ENCODE measurements at regions not wholly inside any gene's neighbourhood (a gene's known extent, or its start where the extent isn't known, plus 50 kb on each side); places are given as distances from the start of the nearest gene placed in this dataset.

DNA sequence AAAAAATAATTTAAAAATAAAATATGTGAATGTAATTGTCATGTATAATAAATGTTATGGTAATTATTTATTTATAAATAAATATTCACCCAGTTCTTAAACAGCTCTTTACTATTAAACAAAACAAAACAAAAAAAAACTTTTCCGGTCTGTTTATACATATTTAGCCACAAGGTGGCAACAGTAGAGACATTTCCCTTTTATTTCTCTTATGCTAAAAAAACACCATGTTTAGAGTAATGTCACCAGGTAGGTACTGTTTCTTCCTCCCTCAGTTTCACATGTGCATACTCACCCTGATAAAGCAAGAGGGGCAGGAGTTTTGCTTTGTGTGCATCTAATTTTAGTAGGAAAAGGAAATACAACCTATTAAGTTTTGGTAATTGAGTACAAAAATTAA is 610.4 kb upstream of the IMPG1 start:
- DNase-seq (ENCODE audit: extremely low read depth, insufficient read length) = no peak
- Histone ChIP-seq H3K4me3 (replicated peaks; ENCODE audit: low read depth, low read length) (no peak overlapping the region), H3K27me3 (replicated peaks; ENCODE audit: control insufficient read depth, insufficient read depth, low read length) (no peaks in the 10 kb centered on the region), H3K36me3 (ENCODE audit: control insufficient read depth, insufficient read depth, low read length) (no peaks in the 10 kb centered on the region)
- TF ChIP-seq, protein P1, sequence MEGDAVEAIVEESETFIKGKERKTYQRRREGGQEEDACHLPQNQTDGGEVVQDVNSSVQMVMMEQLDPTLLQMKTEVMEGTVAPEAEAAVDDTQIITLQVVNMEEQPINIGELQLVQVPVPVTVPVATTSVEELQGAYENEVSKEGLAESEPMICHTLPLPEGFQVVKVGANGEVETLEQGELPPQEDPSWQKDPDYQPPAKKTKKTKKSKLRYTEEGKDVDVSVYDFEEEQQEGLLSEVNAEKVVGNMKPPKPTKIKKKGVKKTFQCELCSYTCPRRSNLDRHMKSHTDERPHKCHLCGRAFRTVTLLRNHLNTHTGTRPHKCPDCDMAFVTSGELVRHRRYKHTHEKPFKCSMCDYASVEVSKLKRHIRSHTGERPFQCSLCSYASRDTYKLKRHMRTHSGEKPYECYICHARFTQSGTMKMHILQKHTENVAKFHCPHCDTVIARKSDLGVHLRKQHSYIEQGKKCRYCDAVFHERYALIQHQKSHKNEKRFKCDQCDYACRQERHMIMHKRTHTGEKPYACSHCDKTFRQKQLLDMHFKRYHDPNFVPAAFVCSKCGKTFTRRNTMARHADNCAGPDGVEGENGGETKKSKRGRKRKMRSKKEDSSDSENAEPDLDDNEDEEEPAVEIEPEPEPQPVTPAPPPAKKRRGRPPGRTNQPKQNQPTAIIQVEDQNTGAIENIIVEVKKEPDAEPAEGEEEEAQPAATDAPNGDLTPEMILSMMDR (IDR thresholded peaks at IDR 0.05; ENCODE audit: insufficient read depth, low read length, poor library complexity, severe bottlenecking) = peak; percentile 32

DNA sequence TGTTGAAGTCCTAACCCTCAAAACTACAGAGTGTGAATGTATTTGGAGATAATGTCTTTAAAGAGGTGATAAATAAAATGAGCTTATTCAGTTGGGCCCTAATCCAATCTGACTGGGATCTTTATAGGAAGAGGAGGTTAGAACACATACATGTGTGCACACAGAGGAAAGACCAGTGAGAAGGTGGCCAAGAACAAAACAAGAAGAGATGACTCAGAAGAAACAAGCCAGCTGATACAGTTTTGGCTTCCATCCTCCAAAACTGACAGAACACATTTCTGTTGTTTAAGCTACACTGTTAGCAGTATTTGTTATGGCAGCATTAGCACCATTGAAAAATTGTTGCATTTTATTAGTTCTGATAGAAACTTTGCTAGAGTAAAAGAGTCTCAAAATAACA is 609.3 kb upstream of the IMPG1 start:
- Histone ChIP-seq H3K4me3 (replicated peaks; ENCODE audit: low read depth, low read length) (no peak overlapping the region), H3K27me3 (replicated peaks; ENCODE audit: control insufficient read depth, insufficient read depth, low read length) (no peaks in the 10 kb centered on the region), H3K36me3 (ENCODE audit: control insufficient read depth, insufficient read depth, low read length) (no peaks in the 10 kb centered on the region)
- TF ChIP-seq, protein P1 (IDR thresholded peaks at IDR 0.05; ENCODE audit: insufficient read depth, low read length, poor library complexity, severe bottlenecking) = no peak
- no peak for DNase-seq (ENCODE audit: extremely low read depth, insufficient read length)

DNA sequence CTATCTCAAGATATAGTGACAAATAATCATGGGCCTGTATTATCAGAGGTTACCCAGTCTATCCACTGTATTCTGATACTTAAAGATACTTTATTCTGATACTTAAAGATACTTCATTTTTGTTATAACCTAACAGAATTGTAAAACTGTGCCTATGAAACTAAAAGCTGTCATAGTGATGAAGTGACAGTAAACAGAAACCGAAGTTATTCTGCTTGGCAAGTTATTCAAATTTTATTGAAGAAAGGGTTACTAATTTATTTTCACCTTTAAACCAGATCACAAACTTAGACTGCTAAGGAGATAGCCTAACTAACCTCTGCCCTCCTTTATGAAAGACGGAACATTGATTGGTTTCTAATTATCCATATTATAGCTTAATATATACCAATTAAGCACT is 604.6 kb upstream of the IMPG1 start:
- Histone ChIP-seq H3K27me3 (replicated peaks; ENCODE audit: control insufficient read depth, insufficient read depth, low read length) (no peaks in the 10 kb centered on the region), H3K36me3 (ENCODE audit: control insufficient read depth, insufficient read depth, low read length) (no peaks in the 10 kb centered on the region), H3K4me3 (replicated peaks; ENCODE audit: low read depth, low read length) (no peak overlapping the region)
- no peak for DNase-seq (ENCODE audit: extremely low read depth, insufficient read length)
- TF ChIP-seq, protein P1 (IDR thresholded peaks at IDR 0.05; ENCODE audit: insufficient read depth, low read length, poor library complexity, severe bottlenecking) = no peak

DNA sequence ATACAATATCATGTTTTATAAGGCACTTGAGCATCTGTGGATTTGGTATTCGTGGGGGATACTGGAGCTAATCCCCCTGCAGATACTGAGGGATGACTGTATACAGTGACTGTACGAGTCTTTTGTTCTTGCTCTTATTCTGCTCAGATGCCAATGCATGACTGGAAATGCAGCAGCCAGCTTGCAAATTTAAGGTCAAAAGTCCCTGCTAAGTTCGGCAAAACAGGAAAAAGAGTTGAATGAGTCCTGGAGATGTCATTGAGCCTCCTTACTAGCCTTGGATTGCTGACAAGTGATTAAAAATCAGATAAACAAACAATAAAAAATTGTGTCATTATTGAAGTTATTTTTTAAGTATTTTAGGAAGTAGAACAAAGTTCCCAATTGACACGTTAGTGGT is 599.3 kb upstream of the IMPG1 start:
- no peaks in the 10 kb centered on the region for H3K27me3 ChIP-seq (replicated peaks; ENCODE audit: control insufficient read depth, insufficient read depth, low read length)
- TF ChIP-seq, protein P1 (IDR thresholded peaks at IDR 0.05; ENCODE audit: insufficient read depth, low read length, poor library complexity, severe bottlenecking) = no peak
- H3K36me3 ChIP-seq (ENCODE audit: control insufficient read depth, insufficient read depth, low read length) = no peaks in the 10 kb centered on the region
- H3K4me3 ChIP-seq (replicated peaks; ENCODE audit: low read depth, low read length) = no peak overlapping the region
- no peak for DNase-seq (ENCODE audit: extremely low read depth, insufficient read length)

DNA sequence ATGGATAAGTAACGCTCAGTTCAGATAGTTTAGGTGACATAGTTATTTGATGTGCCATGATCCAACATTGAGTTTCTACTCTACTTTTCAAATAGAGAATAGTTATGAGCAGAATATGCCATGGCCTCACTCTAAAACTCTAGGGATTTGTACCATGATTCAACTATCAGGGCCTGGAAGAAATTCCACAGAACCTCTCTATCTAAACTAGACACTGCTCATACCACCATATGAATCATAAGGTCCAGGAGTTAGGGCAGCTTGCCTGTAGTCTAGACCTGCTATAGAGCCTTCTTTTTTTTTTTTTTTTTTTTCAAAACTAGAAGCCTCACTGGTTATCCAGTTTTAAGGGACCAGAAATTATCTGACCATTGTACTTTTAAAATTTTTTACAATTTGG is 571.8 kb upstream of the IMPG1 start:
- Histone ChIP-seq H3K27me3 (replicated peaks; ENCODE audit: control insufficient read depth, insufficient read depth, low read length) (no peaks in the 10 kb centered on the region), H3K4me3 (replicated peaks; ENCODE audit: low read depth, low read length) (no peak overlapping the region), H3K36me3 (ENCODE audit: control insufficient read depth, insufficient read depth, low read length) (no peaks in the 10 kb centered on the region)
- TF ChIP-seq, protein P1 (IDR thresholded peaks at IDR 0.05; ENCODE audit: insufficient read depth, low read length, poor library complexity, severe bottlenecking) = no peak
- no peak for DNase-seq (ENCODE audit: extremely low read depth, insufficient read length)

DNA sequence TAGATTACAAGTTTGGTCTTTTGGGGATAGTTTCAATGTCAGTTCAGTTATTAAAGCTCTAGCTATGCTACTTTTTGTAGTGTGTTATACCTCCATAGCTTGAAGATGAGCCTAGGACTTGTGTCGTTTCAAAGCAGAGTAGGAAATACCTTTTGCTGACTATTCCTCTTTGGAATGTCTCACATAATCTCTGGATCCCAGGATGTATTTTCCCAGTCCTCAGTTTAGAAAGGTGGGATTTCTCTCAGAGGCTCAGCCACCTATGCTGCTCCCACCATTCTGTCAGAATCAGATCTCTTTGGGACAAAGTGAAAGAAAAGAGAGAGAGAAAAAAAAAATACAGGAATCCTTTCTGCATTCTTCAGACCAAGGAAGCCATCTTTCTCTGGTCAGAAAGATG is 567.5 kb upstream of the IMPG1 start:
- H3K36me3 ChIP-seq (ENCODE audit: control insufficient read depth, insufficient read depth, low read length) = no peaks in the 10 kb centered on the region
- TF ChIP-seq, protein P1 (IDR thresholded peaks at IDR 0.05; ENCODE audit: insufficient read depth, low read length, poor library complexity, severe bottlenecking) = no peak
- no peak for DNase-seq (ENCODE audit: extremely low read depth, insufficient read length)
- H3K4me3 ChIP-seq (replicated peaks; ENCODE audit: low read depth, low read length) = no peak overlapping the region
- no peaks in the 10 kb centered on the region for H3K27me3 ChIP-seq (replicated peaks; ENCODE audit: control insufficient read depth, insufficient read depth, low read length)
